Effector memory CD8-positive, alpha-beta T cell (primary cell): ENCODE measurements at regions not wholly inside any gene's neighbourhood (a gene's known extent, or its start where the extent isn't known, plus 50 kb on each side); places are given as distances from the start of the nearest gene placed in this dataset.
"Not testable (repeated sequence)": the region's sequence is repeated elsewhere in the genome, so short reads cannot be mapped to it uniquely, and the experiment has no call there.

Source experiments
- ATAC-seq: fragments of 150-1000 bp; cut with Tn5 transposase; replicated peaks from 2 replicates; pipeline ENCODE4 v1.10.0; 2021; ENCODE audit warnings: mild to moderate bottlenecking, moderate library complexity
- DNase-seq, 3 experiments: peaks; one replicate each; pipeline ENCODE4 v3.0.0; 2021
- H3K27ac Mint-ChIP-seq, 2 donors: one replicate each; pipeline ENCODE4 v1.8.0; 2022; ENCODE audit warnings: mild to moderate bottlenecking in 2 of 2, mixed read lengths in 2 of 2, moderate library complexity in 2 of 2
- H3K27me3 Mint-ChIP-seq, 2 donors: one replicate each; pipeline ENCODE4 v1.8.0; 2022; ENCODE audit warnings: mixed read lengths in 2 of 2
- H3K36me3 Mint-ChIP-seq: one replicate; pipeline ENCODE4 v1.8.0; 2022; ENCODE audit warnings: mild to moderate bottlenecking, moderate library complexity, mixed read lengths; ENCODE audit not compliant: insufficient read depth
- H3K4me1 Mint-ChIP-seq, 2 donors: one replicate each; pipeline ENCODE4 v1.8.0; 2022; ENCODE audit warnings: low read depth in 2 of 2, mixed read lengths in 2 of 2
- H3K4me3 Mint-ChIP-seq, 2 donors: one replicate each; pipeline ENCODE4 v1.8.0; 2022; ENCODE audit warnings: mild to moderate bottlenecking in 2 of 2, mixed read lengths in 2 of 2, moderate library complexity in 2 of 2
- H3K9me3 Mint-ChIP-seq, 2 donors: one replicate each; pipeline ENCODE4 v1.8.0; 2022; ENCODE audit warnings: mixed read lengths in 2 of 2

- H3K36me3 Mint-ChIP-seq: no peaks in the 10 kb centered on the region
- ATAC-seq (no peak), DNase-seq (no peak)
- H3K4me3 Mint-ChIP-seq: no peak overlapping the region
- no peak overlapping the region for H3K27ac Mint-ChIP-seq
- peaks cover 7% of the 10 kb centered on the region in 2 donors for H3K9me3 Mint-ChIP-seq
- peaks cover 48 to 59% of the 10 kb centered on the region in 2 donors for H3K27me3 Mint-ChIP-seq
- no peaks in the 10 kb centered on the region for H3K4me1 Mint-ChIP-seq
Measured at GRCh38 chr5:108529381-108529780, 147.5 kb upstream of the FBXL17 start.

- Mint-ChIP-seq H3K36me3 (no peaks in the 10 kb centered on the region), H3K4me3 (no peak overlapping the region), H3K9me3 (peaks cover 7% of the 10 kb centered on the region in 2 donors), H3K4me1 (no peaks in the 10 kb centered on the region), H3K27me3 (peaks cover 49 to 53% of the 10 kb centered on the region in 2 donors), H3K27ac (no peak overlapping the region)
- ATAC-seq: no peak
- no peak for DNase-seq
Measured at GRCh38 chr5:108528655-108529054, 146.8 kb upstream of the FBXL17 start.

DNA sequence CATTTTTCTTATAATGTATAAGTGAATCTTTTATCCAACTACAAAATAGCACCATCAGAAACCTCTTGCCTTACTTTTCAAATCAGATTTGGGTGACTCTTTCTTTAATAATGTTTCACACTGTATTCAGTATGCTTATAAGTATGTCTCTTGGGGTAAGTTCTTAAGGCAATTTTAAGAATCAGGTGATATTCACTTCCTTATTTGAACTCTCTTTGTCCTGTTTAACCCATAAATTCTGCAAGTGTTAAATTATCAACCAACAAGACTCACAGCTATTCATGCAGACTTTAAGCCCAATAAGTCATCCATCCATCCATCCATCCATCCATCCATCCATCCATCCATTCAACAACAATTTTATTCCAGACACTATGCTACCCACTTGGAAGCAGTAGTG lies 142.7 kb upstream of the FBXL17 start:
- DNase-seq (no peak), ATAC-seq (no peak)
- Mint-ChIP-seq H3K27me3 (peaks cover 28 to 35% of the 10 kb centered on the region in 2 donors), H3K36me3 (no peaks in the 10 kb centered on the region), H3K27ac (no peak overlapping the region), H3K9me3 (peaks cover 7% of the 10 kb centered on the region in 2 donors), H3K4me1 (no peaks in the 10 kb centered on the region), H3K4me3 (no peak overlapping the region)

DNA sequence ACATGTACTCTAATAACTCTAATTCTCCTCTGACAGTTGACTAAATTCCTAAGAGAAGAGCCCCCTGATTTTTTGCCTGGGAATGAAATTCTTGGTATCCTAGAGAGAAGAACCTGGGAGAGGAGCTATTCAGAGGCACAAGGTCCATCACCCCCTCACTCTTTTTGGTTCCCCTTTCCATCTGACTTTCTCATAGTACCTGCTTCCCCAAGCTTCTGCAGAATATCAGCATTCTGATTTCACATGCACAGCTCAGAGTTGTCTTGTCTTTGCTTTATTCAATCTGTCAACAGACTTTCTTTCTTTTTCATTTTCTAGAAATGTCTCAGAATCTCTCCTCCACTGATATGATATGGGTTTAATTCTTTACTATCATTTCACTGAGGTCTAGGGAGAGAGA lies 141.5 kb upstream of the FBXL17 start:
- Mint-ChIP-seq H3K9me3 (peaks cover 7% of the 10 kb centered on the region in 2 donors), H3K27ac (no peak overlapping the region), H3K36me3 (no peaks in the 10 kb centered on the region), H3K27me3 (peaks cover 31 to 39% of the 10 kb centered on the region in 2 donors), H3K4me3 (no peak overlapping the region), H3K4me1 (no peaks in the 10 kb centered on the region)
- no peak for ATAC-seq
- DNase-seq: no peak

- DNase-seq (peak; percentile 3 to 21 (median 11)), ATAC-seq (peak; percentile 60)
- Mint-ChIP-seq H3K4me3 (no peak overlapping the region), H3K9me3 (peaks cover 5 to 7% of the 10 kb centered on the region in 2 donors), H3K27ac (no peak overlapping the region), H3K4me1 (no peaks in the 10 kb centered on the region), H3K36me3 (no peaks in the 10 kb centered on the region), H3K27me3 (peaks cover 34 to 39% of the 10 kb centered on the region in 2 donors)
Measured at GRCh38 chr5:108521841-108522506, 140.1 kb upstream of the FBXL17 start.

GRCh38 chr5:108521011-108521700 lies 139.3 kb upstream of the FBXL17 start:
- Mint-ChIP-seq H3K27me3 (peaks cover 33 to 39% of the 10 kb centered on the region in 2 donors), H3K36me3 (no peaks in the 10 kb centered on the region), H3K4me1 (no peaks in the 10 kb centered on the region), H3K27ac (no peak overlapping the region), H3K9me3 (peaks cover under 1% of the 10 kb centered on the region in 2 donors), H3K4me3 (no peak overlapping the region)
- ATAC-seq (no peak), DNase-seq (no peak)

DNA sequence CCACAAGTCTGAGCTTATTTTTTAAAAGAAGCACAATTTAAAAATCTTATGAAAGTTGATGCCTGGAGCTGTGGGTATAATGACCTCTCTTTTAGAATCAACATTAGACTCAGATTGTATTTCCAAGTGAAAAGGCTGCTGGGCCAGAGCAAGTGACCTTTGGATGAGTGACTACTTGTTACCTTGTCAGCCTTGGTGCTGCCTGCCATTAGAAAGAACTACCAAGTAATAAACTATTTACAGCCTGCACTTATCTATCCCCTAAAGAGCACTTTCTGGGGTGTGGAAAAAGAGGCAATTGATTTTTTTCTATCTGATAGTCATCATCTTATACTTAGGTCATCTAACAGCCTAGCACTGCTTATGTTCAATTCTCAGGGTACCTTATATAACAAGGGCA lies 134.9 kb upstream of the FBXL17 start:
- no peaks in the 10 kb centered on the region for H3K4me1 Mint-ChIP-seq
- no peak overlapping the region for H3K27ac Mint-ChIP-seq
- H3K27me3 Mint-ChIP-seq: peaks cover 34 to 57% of the 10 kb centered on the region in 2 donors
- no peak overlapping the region for H3K4me3 Mint-ChIP-seq
- H3K9me3 Mint-ChIP-seq: no peaks in the 10 kb centered on the region
- no peaks in the 10 kb centered on the region for H3K36me3 Mint-ChIP-seq
- DNase-seq (no peak), ATAC-seq (no peak)

DNA sequence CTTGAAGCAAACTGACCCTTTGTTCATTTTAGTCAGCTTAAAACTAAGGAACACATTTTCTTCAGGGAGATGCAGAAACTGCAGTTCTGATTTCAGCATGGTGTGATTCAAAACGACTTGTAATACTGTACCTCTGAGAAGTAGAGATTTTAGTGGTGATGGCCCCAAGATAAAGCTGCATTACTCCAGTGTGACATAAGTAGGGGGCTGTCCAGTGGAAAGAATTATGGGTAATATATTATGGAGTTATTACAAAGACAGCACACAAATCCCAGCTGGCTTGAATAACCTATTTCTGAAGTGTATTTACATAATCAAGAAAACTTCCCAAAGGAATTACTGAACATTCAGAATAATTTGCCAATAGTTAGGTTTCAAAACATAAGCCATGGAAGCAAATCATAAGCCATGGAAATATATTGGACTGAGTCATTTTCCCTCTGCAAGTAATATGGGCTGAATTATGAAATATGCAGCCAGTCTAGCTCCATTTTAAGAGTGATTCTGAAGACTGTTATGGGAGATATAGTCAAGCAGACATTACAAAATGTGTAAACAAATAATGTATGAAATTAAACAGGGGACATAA lies 133.7 kb upstream of the FBXL17 start:
- no peak for DNase-seq
- no peak overlapping the region for H3K4me3 Mint-ChIP-seq
- no peaks in the 10 kb centered on the region for H3K36me3 Mint-ChIP-seq
- no peak overlapping the region for H3K27ac Mint-ChIP-seq
- no peaks in the 10 kb centered on the region for H3K9me3 Mint-ChIP-seq
- no peak for ATAC-seq
- no peaks in the 10 kb centered on the region for H3K4me1 Mint-ChIP-seq
- H3K27me3 Mint-ChIP-seq: peaks cover 38 to 66% of the 10 kb centered on the region in 2 donors

- ATAC-seq: no peak
- Mint-ChIP-seq H3K36me3 (no peaks in the 10 kb centered on the region), H3K27ac (no peak overlapping the region), H3K27me3 (peaks cover 22 to 34% of the 10 kb centered on the region in 2 donors), H3K4me3 (no peak overlapping the region), H3K9me3 (no peaks in the 10 kb centered on the region), H3K4me1 (no peaks in the 10 kb centered on the region)
- no peak for DNase-seq
Measured at GRCh38 chr5:108508979-108509378, 127.1 kb upstream of the FBXL17 start.

DNA sequence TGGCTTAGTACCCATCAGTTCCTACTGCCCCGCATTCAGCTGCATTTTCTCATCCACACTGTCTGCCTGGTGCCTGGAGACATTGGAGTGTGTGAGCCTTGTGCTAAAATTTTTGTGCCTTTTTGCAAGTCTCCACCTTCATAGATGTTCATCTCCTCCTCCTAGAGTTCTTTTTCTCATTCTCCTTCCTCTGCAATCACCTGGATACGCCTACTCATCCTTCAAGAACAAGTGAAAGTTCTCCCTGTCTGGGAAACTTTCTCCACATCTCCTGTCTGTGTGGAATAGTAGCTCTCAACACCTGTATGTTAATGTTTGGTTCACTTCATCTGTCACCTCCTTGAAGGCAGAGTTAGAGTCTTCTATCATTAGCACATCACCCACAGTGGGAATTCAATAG lies 125.7 kb upstream of the FBXL17 start:
- no peak overlapping the region for H3K4me3 Mint-ChIP-seq
- ATAC-seq: no peak
- no peaks in the 10 kb centered on the region for H3K36me3 Mint-ChIP-seq
- no peaks in the 10 kb centered on the region for H3K4me1 Mint-ChIP-seq
- DNase-seq: no peak
- no peaks in the 10 kb centered on the region for H3K9me3 Mint-ChIP-seq
- H3K27me3 Mint-ChIP-seq: peaks cover 19 to 32% of the 10 kb centered on the region in 2 donors
- H3K27ac Mint-ChIP-seq: no peak overlapping the region

- H3K9me3 Mint-ChIP-seq: no peaks in the 10 kb centered on the region
- no peaks in the 10 kb centered on the region for H3K4me1 Mint-ChIP-seq
- no peaks in the 10 kb centered on the region for H3K36me3 Mint-ChIP-seq
- H3K4me3 Mint-ChIP-seq: no peak overlapping the region
- H3K27ac Mint-ChIP-seq: no peak overlapping the region
- peaks cover 2 to 20% of the 10 kb centered on the region in 2 donors for H3K27me3 Mint-ChIP-seq
- DNase-seq (no peak), ATAC-seq (no peak)
Measured at GRCh38 chr5:108505608-108506007, 123.7 kb upstream of the FBXL17 start.

DNA sequence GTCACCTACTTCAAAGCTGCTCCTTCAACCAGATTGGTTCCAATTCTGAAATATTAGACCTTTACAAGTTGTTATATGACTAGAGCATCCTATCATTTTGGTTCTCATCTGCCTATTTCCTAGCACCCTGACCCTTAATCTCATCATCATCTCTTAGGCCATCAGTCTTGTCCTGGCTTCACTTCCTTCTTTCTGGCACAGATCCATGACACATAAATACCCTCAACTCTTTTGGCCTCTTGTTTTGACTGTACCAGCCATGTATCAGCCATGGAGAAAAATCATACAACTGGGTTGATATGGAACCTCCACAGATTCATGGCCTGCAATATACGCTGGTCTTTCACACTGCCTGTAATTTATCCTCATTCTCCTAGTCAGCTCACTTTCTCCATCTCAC lies 123.1 kb upstream of the FBXL17 start:
- Mint-ChIP-seq H3K36me3 (no peaks in the 10 kb centered on the region), H3K4me1 (no peaks in the 10 kb centered on the region), H3K9me3 (peaks cover 0 to under 1% of the 10 kb centered on the region in 2 donors), H3K27ac (no peak overlapping the region), H3K4me3 (no peak overlapping the region), H3K27me3 (peaks cover 0 to 20% of the 10 kb centered on the region in 2 donors)
- DNase-seq (no peak), ATAC-seq (no peak)

GRCh38 chr5:108503986-108504385 lies 122.1 kb upstream of the FBXL17 start:
- Mint-ChIP-seq H3K27me3 (peaks cover 6 to 20% of the 10 kb centered on the region in 2 donors), H3K36me3 (no peaks in the 10 kb centered on the region), H3K27ac (no peak overlapping the region), H3K4me3 (no peak overlapping the region), H3K9me3 (peaks cover 0 to 2% of the 10 kb centered on the region in 2 donors), H3K4me1 (no peaks in the 10 kb centered on the region)
- ATAC-seq (no peak), DNase-seq (no peak)

DNA sequence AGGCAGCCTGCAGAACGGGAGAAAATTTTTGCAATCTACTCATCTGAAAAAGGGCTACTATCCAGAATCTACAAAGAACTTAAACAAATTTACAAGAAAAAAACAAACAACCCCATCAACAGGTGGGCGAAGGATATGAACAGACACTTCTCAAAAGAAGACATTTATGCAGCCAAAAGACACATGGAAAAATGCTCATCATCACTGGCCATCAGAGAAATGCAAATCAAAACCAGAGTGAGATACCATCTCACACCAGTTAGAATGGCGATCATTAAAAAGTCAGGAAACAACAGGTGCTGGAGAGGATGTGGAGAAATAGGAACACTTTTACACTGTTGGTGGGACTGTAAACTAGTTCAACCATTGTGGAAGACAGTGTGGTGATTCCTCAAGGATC lies 113.7 kb upstream of the FBXL17 start:
- not testable (repeated sequence) for H3K27ac Mint-ChIP-seq, H3K4me3 Mint-ChIP-seq, ATAC-seq, H3K4me1 Mint-ChIP-seq, H3K9me3 Mint-ChIP-seq, H3K36me3 Mint-ChIP-seq, DNase-seq
- H3K27me3 Mint-ChIP-seq: peaks cover 10 to 21% of the 10 kb centered on the region in 2 donors
